ENCODE measurements at regions not wholly inside any gene's neighbourhood (a gene's known extent, or its start where the extent isn't known, plus 50 kb on each side); places are given as distances from the start of the nearest gene placed in this dataset.

- DNase-seq (ENCODE audit: low read depth, low spot score) (no peak), ATAC-seq (no peak)
- BruUV-seq (replicated peaks), result no TSS peak
- in situ Hi-C loops (cut with HindIII; ENCODE audit: low pct_unique_long_range_greater_than_20kb, low sequenced_read_pairs) (no loop called here), intact Hi-C loops (cut with micrococcal nuclease; ENCODE audit: unreplicated experiment) (no loop called here)
- Histone ChIP-seq H3K27ac (ENCODE audit: low read length) (no peak overlapping the region), H3K36me3 (ENCODE audit: control insufficient read depth, insufficient read depth, low read length) (no peaks in the 10 kb centered on the region; the same call in 1 of the 2 replicates), H3K4me1 (ENCODE audit: control insufficient read depth, insufficient read depth, low read length) (no peaks in the 10 kb centered on the region), H3K27me3 (ENCODE audit: control insufficient read depth, insufficient read depth, low read length) (peaks cover 2% of the 10 kb centered on the region; the same call in 1 of the 2 replicates), H3K9me3 (ENCODE audit: control insufficient read depth, insufficient read depth, low read depth, low read length) (no peaks in the 10 kb centered on the region), H3K4me3 (ENCODE audit: low read depth in 2 of 2, low read length in 2 of 2) (no peak overlapping the region)
- CTCF ChIA-PET, result no interaction called here
- POLR2A ChIA-PET, result no interaction called here
- no peak for TF ChIP-seq TCF7L2 (IDR thresholded peaks at IDR 0.05; ENCODE audit: low read depth, low read length)
- no peak for TF ChIP-seq POLR2AphosphoS5 (IDR thresholded peaks at IDR 0.05; ENCODE audit: low read depth, low read length)
- no peak for TF ChIP-seq REST (IDR thresholded peaks at IDR 0.05; ENCODE audit: insufficient read depth in 1 of 2, low read depth in 2 of 2, low read length in 1 of 2)
- TF ChIP-seq SIN3A (IDR thresholded peaks at IDR 0.05; ENCODE audit: borderline replicate concordance, insufficient read depth, low read depth, low read length), result no peak
- no peak for TF ChIP-seq CTCF (IDR thresholded peaks at IDR 0.05)
Observed at GRCh38 chr6:137665342-137665934, 171.2 kb upstream of the OLIG3 start.

- ChIA-PET CTCF (no interaction called here), POLR2A (no interaction called here)
- TF ChIP-seq SIN3A (IDR thresholded peaks at IDR 0.05; ENCODE audit: borderline replicate concordance, insufficient read depth, low read depth, low read length), result no peak
- TF ChIP-seq POLR2AphosphoS5 (IDR thresholded peaks at IDR 0.05; ENCODE audit: low read depth, low read length), result no peak
- no peak for TF ChIP-seq TCF7L2 (IDR thresholded peaks at IDR 0.05; ENCODE audit: low read depth, low read length)
- TF ChIP-seq REST (IDR thresholded peaks at IDR 0.05; ENCODE audit: insufficient read depth in 1 of 2, low read depth in 2 of 2, low read length in 1 of 2), result no peak
- no peak for TF ChIP-seq CTCF (IDR thresholded peaks at IDR 0.05)
- Histone ChIP-seq H3K9me3 (ENCODE audit: control insufficient read depth, insufficient read depth, low read depth, low read length) (no peaks in the 10 kb centered on the region), H3K27me3 (ENCODE audit: control insufficient read depth, insufficient read depth, low read length) (peaks cover 3% of the 10 kb centered on the region; the same call in 1 of the 2 replicates), H3K36me3 (ENCODE audit: control insufficient read depth, insufficient read depth, low read length) (no peaks in the 10 kb centered on the region; the same call in 1 of the 2 replicates), H3K4me1 (ENCODE audit: control insufficient read depth, insufficient read depth, low read length) (no peaks in the 10 kb centered on the region), H3K27ac (ENCODE audit: low read length) (no peak overlapping the region), H3K4me3 (ENCODE audit: low read depth in 2 of 2, low read length in 2 of 2) (no peak overlapping the region)
- in situ Hi-C loops (cut with HindIII; ENCODE audit: low pct_unique_long_range_greater_than_20kb, low sequenced_read_pairs) (no loop called here), intact Hi-C loops (cut with micrococcal nuclease; ENCODE audit: unreplicated experiment) (no loop called here)
- no TSS peak for BruUV-seq (replicated peaks)
- DNase-seq (ENCODE audit: low read depth, low spot score) (no peak), ATAC-seq (no peak)
Observed at GRCh38 chr6:137666202-137666774, 172.1 kb upstream of the OLIG3 start.

All from Panc1 (cell line).